Small intestine (tissue), 7 donors: ENCODE measurements at regions not wholly inside any gene's neighbourhood (a gene's known extent, or its start where the extent isn't known, plus 50 kb on each side); places are given as distances from the start of the nearest gene placed in this dataset.
"Not testable (repeated sequence)": the region's sequence is repeated elsewhere in the genome, so short reads cannot be mapped to it uniquely, and the experiment has no call there.

Experiments
- DNase-seq, 2 donors: peaks; one replicate each; pipeline versions ENCODE4 v3.0.0 to v3.0.0-alpha.2; 2013
- FAIRE-seq: peaks from 2 replicates; lab custom pipeline; 2012; peaks lifted over from hg19 to GRCh38; lab: Jason Lieb, UNC
- H3K27ac ChIP-seq, 3 donors: one replicate each; pipeline ENCODE4 v1.5.1; 2013; ENCODE audit warnings: low read length in 2 of 3, mild to moderate bottlenecking in 2 of 3, control low read depth in 1 of 3, inconsistent platforms in 1 of 3, low read depth in 1 of 3, moderate library complexity in 1 of 3
- H3K27me3 ChIP-seq, 3 donors: one replicate each; pipeline ENCODE4 v1.6.1; 2013; ENCODE audit warnings: low read length in 3 of 3, inconsistent platforms in 1 of 3; ENCODE audit not compliant: control insufficient read depth in 3 of 3, insufficient read depth in 3 of 3
- H3K36me3 ChIP-seq, 3 donors: one replicate each; pipeline ENCODE4 v1.6.1; 2013; ENCODE audit warnings: low read length in 3 of 3, inconsistent platforms in 1 of 3, low read depth in 1 of 3, mild to moderate bottlenecking in 1 of 3, moderate library complexity in 1 of 3; ENCODE audit not compliant: control insufficient read depth in 3 of 3, insufficient read depth in 2 of 3
- H3K4me1 ChIP-seq, 3 donors: one replicate each; pipeline ENCODE4 v1.6.1; 2013; ENCODE audit warnings: low read length in 2 of 3, inconsistent platforms in 1 of 3, low read depth in 1 of 3, mild to moderate bottlenecking in 1 of 3, moderate library complexity in 1 of 3; ENCODE audit not compliant: control insufficient read depth in 3 of 3, insufficient read depth in 2 of 3
- H3K4me3 ChIP-seq, 3 donors: one replicate each; pipeline ENCODE4 v1.5.1; 2013; ENCODE audit warnings: low read length in 3 of 3, control low read depth in 1 of 3, inconsistent platforms in 1 of 3, low read depth in 1 of 3, mild to moderate bottlenecking in 1 of 3, moderate library complexity in 1 of 3
- H3K9me3 ChIP-seq, 2 donors: one replicate each; pipeline ENCODE4 v1.6.1; 2013; ENCODE audit warnings: low read depth in 1 of 2, low read length in 1 of 2; ENCODE audit not compliant: control insufficient read depth in 2 of 2, insufficient read depth in 1 of 2
- WGBS, 3 donors: extraction: QIAGEN DNeasy Blood & Tissue Kit; methylation state at CpG; one replicate each; pipeline ENCODE4 v1.1.7; 2013; 5-methylcytosine and 5-hydroxymethylcytosine counted together
- donor health status: healthy with polysubstance abuse.
- donor health status: control.
- donor health status: control.
- donor health status: Bipolar disorder and iron deficiency.
- donor health status: healthy.

GRCh38 chrX:35221391-35221790 lies 278.8 kb downstream of the FAM47B start:
- H3K27me3 ChIP-seq, H3K4me3 ChIP-seq, H3K27ac ChIP-seq, H3K9me3 ChIP-seq, FAIRE-seq, DNase-seq, H3K4me1 ChIP-seq, H3K36me3 ChIP-seq: not testable (repeated sequence)
- 88 to 91% (median 91%) methylated on average over 26 of the region's 26 CpGs for WGBS, 3 donors

- Histone ChIP-seq H3K4me1 (no peaks in the 10 kb centered on the region), H3K4me3 (no peak overlapping the region), H3K27ac (no peak overlapping the region), H3K9me3 (no peaks in the 10 kb centered on the region), H3K36me3 (no peaks in the 10 kb centered on the region), H3K27me3 (no peaks in the 10 kb centered on the region)
- DNase-seq (no peak), FAIRE-seq (no peak)
- WGBS, 3 donors, result 28 to 78% (median 32%) methylated on average over 2 to 3 of the region's 3 CpGs
Observed at GRCh38 chrX:35244088-35244741, 301.6 kb downstream of the FAM47B start.

GRCh38 chrX:35244796-35245508 lies 302.4 kb downstream of the FAM47B start:
- WGBS, 3 donors, result 75 to 91% (median 85%) methylated on average over 8 to 11 of the region's 11 CpGs
- Histone ChIP-seq H3K4me1 (no peaks in the 10 kb centered on the region), H3K4me3 (no peak overlapping the region), H3K36me3 (no peaks in the 10 kb centered on the region), H3K9me3 (no peaks in the 10 kb centered on the region), H3K27me3 (no peaks in the 10 kb centered on the region), H3K27ac (no peak overlapping the region)
- no peak for FAIRE-seq
- no peak for DNase-seq

GRCh38 chrX:35251226-35251625 lies 308.6 kb downstream of the FAM47B start:
- no peak overlapping the region for H3K27ac ChIP-seq
- H3K9me3 ChIP-seq, result no peaks in the 10 kb centered on the region
- 29 to 57% (median 47%) methylated on average over 1 of the region's 1 CpG for WGBS, 3 donors
- DNase-seq (no peak), FAIRE-seq (no peak)
- no peaks in the 10 kb centered on the region for H3K36me3 ChIP-seq
- no peaks in the 10 kb centered on the region for H3K27me3 ChIP-seq
- no peak overlapping the region for H3K4me3 ChIP-seq
- H3K4me1 ChIP-seq, result no peaks in the 10 kb centered on the region

- no peaks in the 10 kb centered on the region for H3K36me3 ChIP-seq
- DNase-seq (no peak), FAIRE-seq (no peak)
- no peaks in the 10 kb centered on the region for H3K4me1 ChIP-seq
- no peak overlapping the region for H3K4me3 ChIP-seq
- no peak overlapping the region for H3K27ac ChIP-seq
- 72 to 96% (median 86%) methylated on average over 6 of the region's 6 CpGs for WGBS, 3 donors
- H3K27me3 ChIP-seq, result no peaks in the 10 kb centered on the region
- peaks cover 0 to 2% of the 10 kb centered on the region in 2 donors for H3K9me3 ChIP-seq
Observed at GRCh38 chrX:35276115-35276514, 333.5 kb downstream of the FAM47B start.

GRCh38 chrX:35285289-35285962 lies 342.8 kb downstream of the FAM47B start:
- Histone ChIP-seq H3K36me3 (no peaks in the 10 kb centered on the region), H3K27me3 (no peaks in the 10 kb centered on the region), H3K4me3 (no peak overlapping the region), H3K4me1 (no peaks in the 10 kb centered on the region), H3K9me3 (no peaks in the 10 kb centered on the region), H3K27ac (no peak overlapping the region)
- WGBS, 3 donors, result 61 to 79% (median 72%) methylated on average over 9 of the region's 9 CpGs
- DNase-seq (no peak), FAIRE-seq (no peak)

- no peak overlapping the region for H3K4me3 ChIP-seq
- H3K27me3 ChIP-seq, result no peaks in the 10 kb centered on the region
- no peak for FAIRE-seq
- no peaks in the 10 kb centered on the region for H3K4me1 ChIP-seq
- no peaks in the 10 kb centered on the region for H3K36me3 ChIP-seq
- WGBS, 3 donors, result 45 to 78% (median 67%) methylated on average over 1 of the region's 1 CpG
- DNase-seq, result no peak
- no peak overlapping the region for H3K27ac ChIP-seq
- H3K9me3 ChIP-seq, result no peaks in the 10 kb centered on the region
Observed at GRCh38 chrX:35288657-35289056, 346.1 kb downstream of the FAM47B start.

- Histone ChIP-seq H3K4me1 (no peaks in the 10 kb centered on the region), H3K4me3 (no peak overlapping the region), H3K36me3 (no peaks in the 10 kb centered on the region), H3K9me3 (no peaks in the 10 kb centered on the region), H3K27me3 (no peaks in the 10 kb centered on the region), H3K27ac (no peak overlapping the region)
- 33 to 57% (median 46%) methylated on average over 2 of the region's 2 CpGs for WGBS, 3 donors
- FAIRE-seq, result no peak
- no peak for DNase-seq
Observed at GRCh38 chrX:35289952-35290351, 347.4 kb downstream of the FAM47B start.
